ENCODE measurements at regions not wholly inside any gene's neighbourhood (a gene's known extent, or its start where the extent isn't known, plus 50 kb on each side); places are given as distances from the start of the nearest gene placed in this dataset.

- no peak for DNase-seq
These were observed 57.3 kb upstream of the ZNF648 start for GRCh38 chr1:182118851-182119250.

DNA sequence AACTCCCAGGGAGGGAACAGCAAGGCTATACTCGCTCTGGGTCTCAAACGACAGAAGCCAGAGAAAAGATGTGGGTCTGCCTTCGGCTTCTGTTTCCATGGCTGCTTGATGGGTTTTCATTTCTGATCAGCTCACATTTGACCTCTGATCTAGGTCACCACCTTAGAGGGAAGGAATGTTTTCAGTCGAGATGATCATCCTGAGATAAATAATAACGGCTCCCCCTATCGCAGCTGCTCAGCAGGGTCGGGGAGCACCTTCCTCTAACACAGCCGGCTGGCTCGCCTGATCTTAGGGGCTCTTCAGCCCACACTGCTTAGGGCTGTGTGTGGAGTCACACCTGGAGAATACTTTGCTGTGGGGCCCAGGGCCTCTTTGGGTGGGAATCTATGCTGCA, 53.1 kb upstream of the ZNF648 start:
- DNase-seq: no peak

DNA sequence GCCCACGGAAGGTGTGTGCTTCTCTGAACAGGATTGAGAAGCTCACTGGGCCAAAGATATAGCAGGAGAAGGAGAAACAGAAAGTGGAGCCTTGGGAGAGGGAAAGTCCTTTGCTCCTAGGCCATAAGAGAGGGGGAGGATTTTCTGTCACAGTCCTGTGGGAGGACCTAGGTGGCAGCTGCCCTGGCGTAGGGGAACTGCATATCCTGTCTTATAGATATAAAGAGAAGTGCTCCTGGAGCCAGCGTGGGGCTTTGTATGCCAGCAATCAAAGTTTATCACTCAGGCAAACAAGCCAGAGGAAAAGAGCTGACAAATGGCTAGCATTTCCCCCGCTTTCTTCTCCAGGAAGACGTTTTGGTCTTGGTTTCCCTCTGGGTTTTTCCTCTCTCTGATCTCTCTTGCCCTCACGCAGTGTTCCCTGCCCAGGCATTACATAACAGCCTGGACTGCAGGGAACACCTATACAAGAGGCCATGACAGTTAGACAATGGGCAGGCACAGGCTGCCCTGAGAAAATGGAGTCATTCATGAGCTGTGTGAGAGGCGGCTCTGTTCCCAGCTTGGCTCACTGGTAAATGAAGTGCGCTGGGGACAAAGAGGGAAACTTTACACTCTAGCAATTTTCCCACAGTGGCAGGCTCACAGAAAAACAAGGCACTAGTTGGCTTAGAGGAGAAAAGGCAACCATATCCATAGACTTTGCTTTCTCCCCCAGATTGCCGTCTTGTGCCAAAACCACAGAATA, 52.5 kb upstream of the ZNF648 start:
- DNase-seq: no peak

- DNase-seq: no peak
These were observed 50.0 kb upstream of the ZNF648 start for GRCh38 chr1:182111496-182111895.

All from CD4-positive, alpha-beta T cell treated with Interleukin-1 beta for 1 hour (primary cell).